ENCODE measurements at regions not wholly inside any gene's neighbourhood (a gene's known extent, or its start where the extent isn't known, plus 50 kb on each side); places are given as distances from the start of the nearest gene placed in this dataset.

DNA sequence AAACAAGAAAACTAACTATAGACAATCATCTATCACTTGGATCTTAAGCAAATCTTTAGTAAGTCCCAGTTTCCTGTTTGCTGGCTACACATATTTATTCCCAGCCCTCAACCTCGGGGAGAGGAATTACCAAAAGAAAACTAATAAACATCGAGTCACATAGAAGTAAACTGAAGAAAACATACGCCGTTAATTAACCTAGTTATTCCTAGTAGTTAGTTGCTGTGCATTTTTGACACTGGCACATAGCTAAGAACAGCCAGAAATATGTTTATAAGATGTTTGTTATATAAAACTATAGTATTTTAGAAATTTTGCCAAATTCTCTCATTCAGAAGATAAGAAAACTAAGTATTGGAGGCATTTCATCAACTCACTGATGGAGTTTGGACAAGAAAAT, 407.2 kb upstream of the ARHGEF26 start:
- TF ChIP-seq CTCF (conservative IDR thresholded peaks at IDR 0.05 in 1 of 2, IDR thresholded peaks at IDR 0.05 in 1 of 2; ENCODE audit: low read depth in 1 of 2, low read length in 2 of 2) (no peak), EZH2 (IDR thresholded peaks at IDR 0.05; ENCODE audit: low read length, missing control alignments) (no peak)

Data from fibroblast of lung (primary cell).